RWPE2 (cell line): ENCODE measurements at regions not wholly inside any gene's neighbourhood (a gene's known extent, or its start where the extent isn't known, plus 50 kb on each side); places are given as distances from the start of the nearest gene placed in this dataset.

ENCODE experiments used
- ATAC-seq: fragments of 200-7000 bp; cut with Tn5 transposase; 3 replicates; pipeline ENCODE4 v1.9.1; 2021; ENCODE audit warnings: low read depth
- DNase-seq: peaks from one replicate; pipeline ENCODE4 v3.0.0-alpha.2; 2020; ENCODE audit warnings: low spot score
- H3K27ac ChIP-seq: fragments of 450-650 bp; 2 replicates; pipeline ENCODE4 v1.5.1; 2017; ENCODE audit warnings: mild to moderate bottlenecking; ENCODE audit not compliant: poor library complexity, severe bottlenecking
- H3K27me3 ChIP-seq: fragments of 250-450 bp; sonication (Bioruptor Pico); 2 replicates; pipeline ENCODE4 v1.5.1; 2021; ENCODE audit warnings: mild to moderate bottlenecking, moderate library complexity; ENCODE audit not compliant: insufficient read depth, poor library complexity, severe bottlenecking
- H3K36me3 ChIP-seq: fragments of 250-450 bp; sonication (Bioruptor Pico); 2 replicates; pipeline ENCODE4 v1.5.1; 2020; ENCODE audit warnings: low read depth, mild to moderate bottlenecking, moderate library complexity
- H3K4me1 ChIP-seq: fragments of 250-450 bp; sonication (Bioruptor Pico); 2 replicates; pipeline ENCODE4 v1.5.1; 2021; ENCODE audit warnings: mild to moderate bottlenecking, moderate library complexity; ENCODE audit not compliant: insufficient read depth, poor library complexity, severe bottlenecking
- H3K4me3 ChIP-seq: fragments of 250-450 bp; sonication (Bioruptor Pico); 2 replicates; pipeline ENCODE4 v1.5.1; 2021; ENCODE audit warnings: mild to moderate bottlenecking, moderate library complexity; ENCODE audit not compliant: severe bottlenecking
- H3K9me3 ChIP-seq: fragments of 250-450 bp; sonication (Bioruptor Pico); 2 replicates; pipeline ENCODE4 v1.5.1; 2021; ENCODE audit warnings: mild to moderate bottlenecking, moderate library complexity; ENCODE audit not compliant: severe bottlenecking
- TF ChIP-seq, protein P1 (sequence below): fragments of 450-650 bp; IDR thresholded peaks from one replicate; pipeline ENCODE4 v1.5.1; 2017; ENCODE audit warnings: mild to moderate bottlenecking, moderate library complexity; ENCODE audit not compliant: poor library complexity, severe bottlenecking

DNA sequence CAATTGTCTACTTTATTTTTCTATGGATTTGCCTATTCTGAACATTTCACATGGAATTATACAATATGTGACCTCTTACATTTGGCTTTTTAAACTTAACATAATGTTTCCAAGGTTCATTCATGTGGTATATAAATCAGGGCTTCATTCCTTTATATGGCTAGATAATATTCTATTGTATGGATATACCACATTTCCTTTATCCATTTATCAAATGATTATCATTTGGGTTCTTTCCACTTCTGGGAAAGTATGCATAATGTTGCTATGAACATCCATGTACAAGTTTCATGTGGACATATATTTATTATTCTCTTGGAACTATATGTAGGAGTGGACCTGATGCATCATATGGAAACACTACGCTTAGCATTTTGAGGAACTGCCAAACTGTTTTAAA is 99.7 kb upstream of the NCKAP5 start:
- DNase-seq: no peak
- no peaks in the 10 kb centered on the region for H3K27me3 ChIP-seq
- TF ChIP-seq, protein P1, sequence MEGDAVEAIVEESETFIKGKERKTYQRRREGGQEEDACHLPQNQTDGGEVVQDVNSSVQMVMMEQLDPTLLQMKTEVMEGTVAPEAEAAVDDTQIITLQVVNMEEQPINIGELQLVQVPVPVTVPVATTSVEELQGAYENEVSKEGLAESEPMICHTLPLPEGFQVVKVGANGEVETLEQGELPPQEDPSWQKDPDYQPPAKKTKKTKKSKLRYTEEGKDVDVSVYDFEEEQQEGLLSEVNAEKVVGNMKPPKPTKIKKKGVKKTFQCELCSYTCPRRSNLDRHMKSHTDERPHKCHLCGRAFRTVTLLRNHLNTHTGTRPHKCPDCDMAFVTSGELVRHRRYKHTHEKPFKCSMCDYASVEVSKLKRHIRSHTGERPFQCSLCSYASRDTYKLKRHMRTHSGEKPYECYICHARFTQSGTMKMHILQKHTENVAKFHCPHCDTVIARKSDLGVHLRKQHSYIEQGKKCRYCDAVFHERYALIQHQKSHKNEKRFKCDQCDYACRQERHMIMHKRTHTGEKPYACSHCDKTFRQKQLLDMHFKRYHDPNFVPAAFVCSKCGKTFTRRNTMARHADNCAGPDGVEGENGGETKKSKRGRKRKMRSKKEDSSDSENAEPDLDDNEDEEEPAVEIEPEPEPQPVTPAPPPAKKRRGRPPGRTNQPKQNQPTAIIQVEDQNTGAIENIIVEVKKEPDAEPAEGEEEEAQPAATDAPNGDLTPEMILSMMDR: no peak
- no peak for ATAC-seq
- no peak overlapping the region for H3K27ac ChIP-seq
- H3K9me3 ChIP-seq: peaks cover 5% of the 10 kb centered on the region
- no peak overlapping the region for H3K4me3 ChIP-seq
- no peaks in the 10 kb centered on the region for H3K36me3 ChIP-seq
- H3K4me1 ChIP-seq: peaks cover 4% of the 10 kb centered on the region

DNA sequence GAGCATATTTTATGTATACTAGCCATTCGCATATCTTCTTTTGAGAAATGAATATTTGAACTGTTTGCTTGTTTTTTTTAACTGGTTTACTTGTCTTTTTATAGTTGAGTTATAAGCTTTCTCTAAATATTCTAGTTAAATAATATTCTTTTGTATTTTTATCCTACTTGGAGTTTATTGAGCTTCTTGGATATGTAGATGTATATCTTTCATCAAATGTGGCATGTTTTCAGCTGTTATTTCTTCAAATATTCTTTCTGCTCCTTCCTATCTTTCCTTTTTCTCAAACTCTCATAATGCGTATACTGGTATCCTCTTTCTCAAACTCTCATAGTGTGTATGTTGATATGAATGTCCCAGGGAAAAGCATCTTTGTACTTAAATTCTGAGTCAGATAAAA is 100.3 kb upstream of the NCKAP5 start:
- ATAC-seq: no peak
- Histone ChIP-seq H3K9me3 (peaks cover 5% of the 10 kb centered on the region), H3K4me1 (peaks cover 4% of the 10 kb centered on the region), H3K4me3 (no peak overlapping the region), H3K27ac (no peak overlapping the region), H3K27me3 (no peaks in the 10 kb centered on the region), H3K36me3 (no peaks in the 10 kb centered on the region)
- no peak for DNase-seq
- TF ChIP-seq, protein P1: no peak

DNA sequence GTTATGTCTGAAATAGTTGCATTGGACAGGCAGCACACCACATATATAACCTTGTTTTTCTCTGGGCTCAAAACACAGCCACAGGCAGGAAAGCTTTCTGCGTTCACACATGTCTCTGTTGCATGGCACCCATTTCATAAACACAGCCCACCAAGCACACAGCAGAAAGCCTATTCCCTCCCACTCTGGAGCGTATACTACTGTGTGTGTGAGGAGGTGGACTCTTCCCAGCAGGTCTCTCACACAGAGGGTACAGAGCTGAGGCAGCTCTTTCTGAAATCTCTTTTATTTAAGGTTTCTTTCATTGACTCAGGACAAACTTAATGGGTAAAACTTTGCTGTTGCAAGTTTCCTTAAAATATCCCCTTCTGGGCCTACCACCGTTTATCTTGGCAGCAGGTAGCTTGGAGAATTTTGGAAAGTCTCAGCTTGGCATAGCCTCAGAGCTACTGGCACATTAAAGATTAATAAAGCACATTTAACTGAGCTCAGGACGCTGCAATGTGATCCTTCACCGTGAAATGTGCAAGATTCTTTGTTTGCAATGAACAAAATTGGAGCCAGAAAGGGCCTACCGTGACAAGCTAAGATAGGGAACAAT is 105.1 kb upstream of the NCKAP5 start:
- ATAC-seq: no peak
- Histone ChIP-seq H3K4me3 (no peak overlapping the region), H3K36me3 (no peaks in the 10 kb centered on the region), H3K27ac (no peak overlapping the region), H3K9me3 (peaks cover 4% of the 10 kb centered on the region), H3K27me3 (no peaks in the 10 kb centered on the region), H3K4me1 (peaks cover 7% of the 10 kb centered on the region)
- no peak for DNase-seq
- TF ChIP-seq, protein P1: no peak

DNA sequence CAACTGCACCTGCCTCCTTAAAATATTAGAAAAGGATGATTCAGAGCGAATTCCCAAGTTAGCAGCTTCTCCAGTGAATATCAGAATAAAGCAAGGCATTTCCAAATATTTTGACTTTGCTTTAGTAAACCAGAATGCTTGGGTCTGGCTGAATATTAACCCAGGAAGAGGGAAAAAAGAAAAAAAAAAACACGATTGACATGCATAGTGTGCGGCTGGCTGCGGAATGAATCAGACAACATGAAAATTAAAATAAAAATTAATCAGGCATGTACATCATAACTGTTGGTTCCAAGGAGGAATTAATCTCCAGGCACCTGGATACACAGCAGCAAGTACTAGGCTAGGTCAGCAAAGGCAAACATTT is 105.8 kb upstream of the NCKAP5 start:
- Histone ChIP-seq H3K27me3 (no peaks in the 10 kb centered on the region), H3K4me3 (no peak overlapping the region), H3K36me3 (no peaks in the 10 kb centered on the region), H3K9me3 (no peaks in the 10 kb centered on the region), H3K27ac (no peak overlapping the region), H3K4me1 (peaks cover 7% of the 10 kb centered on the region)
- DNase-seq: no peak
- TF ChIP-seq, protein P1: no peak
- ATAC-seq: no peak

DNA sequence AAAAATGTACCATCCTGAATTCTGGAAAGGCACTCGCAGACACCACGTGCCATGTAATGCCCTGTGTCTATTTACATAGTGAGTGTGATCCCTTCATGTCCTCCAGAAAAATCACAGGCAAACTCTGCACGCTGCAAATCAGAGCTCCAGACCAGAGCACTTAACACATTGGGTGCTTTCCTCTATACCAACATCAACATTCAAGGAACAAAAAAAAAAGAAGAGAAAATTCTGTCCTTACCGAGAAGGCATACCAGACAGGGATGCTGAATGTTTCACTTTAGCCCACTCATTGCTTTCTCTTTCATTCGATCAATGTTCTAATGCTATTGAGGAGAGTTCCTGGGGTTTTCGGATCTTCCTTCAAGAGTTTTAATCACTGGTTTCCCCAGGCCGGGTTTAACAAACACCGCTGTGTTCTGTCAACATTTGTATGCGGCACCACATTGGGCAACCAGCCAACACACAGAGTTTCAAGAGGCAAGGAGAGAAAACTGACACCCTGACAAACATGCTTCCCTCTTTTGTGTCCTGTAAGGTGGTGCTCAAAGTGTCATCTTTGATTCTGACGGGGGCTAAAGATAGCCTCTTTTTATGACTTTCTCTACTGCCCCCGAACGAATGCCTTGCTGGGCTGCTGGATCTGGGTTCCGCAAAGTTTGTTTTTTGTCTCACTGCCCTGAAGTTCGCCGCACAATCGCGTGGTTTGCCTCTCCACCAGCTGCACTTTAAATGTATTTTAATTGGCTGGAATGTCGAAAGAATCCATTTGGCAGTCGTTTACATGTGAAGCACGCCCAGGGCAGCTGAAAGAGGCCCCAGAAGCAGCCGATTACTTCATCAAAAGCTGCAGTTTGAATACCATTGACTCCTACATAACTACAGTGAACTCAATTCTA is 106.4 kb upstream of the NCKAP5 start:
- Histone ChIP-seq H3K27me3 (no peaks in the 10 kb centered on the region), H3K27ac (no peak overlapping the region), H3K36me3 (no peaks in the 10 kb centered on the region), H3K4me3 (no peak overlapping the region), H3K4me1 (peaks cover 7% of the 10 kb centered on the region), H3K9me3 (no peaks in the 10 kb centered on the region)
- DNase-seq (no peak), ATAC-seq (no peak)
- TF ChIP-seq, protein P1: no peak
